HG02623 (cell line): ENCODE measurements at regions not wholly inside any gene's neighbourhood (a gene's known extent, or its start where the extent isn't known, plus 50 kb on each side); places are given as distances from the start of the nearest gene placed in this dataset.
"Not testable (repeated sequence)": the region's sequence is repeated elsewhere in the genome, so short reads cannot be mapped to it uniquely, and the experiment has no call there.

Source experiments
- ATAC-seq: cut with Tn5 transposase; IDR thresholded peaks from one replicate; pipeline ENCODE4 v1.9.1; 2021; ENCODE audit warnings: moderate library complexity; ENCODE audit not compliant: unreplicated experiment

DNA sequence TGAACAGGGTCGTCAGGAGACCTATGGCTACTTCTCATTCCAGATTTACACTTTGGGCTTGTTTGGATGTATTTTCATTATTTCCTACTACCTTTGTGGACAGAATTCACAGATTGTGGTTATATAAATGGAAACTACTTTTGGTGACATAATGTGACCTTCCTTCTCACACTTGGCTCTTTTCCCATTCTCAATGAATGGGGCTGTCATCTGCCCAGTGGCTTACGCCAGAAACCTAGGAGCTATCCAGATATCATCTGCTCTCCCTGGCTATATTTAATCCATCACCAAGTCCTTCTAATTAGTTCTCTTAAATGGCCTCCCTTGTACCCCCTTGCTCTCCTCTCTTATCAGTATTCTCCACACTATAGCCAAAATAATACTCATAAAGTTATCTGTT lies 1606.8 kb downstream of the KHDRBS2 start:
- no peak for ATAC-seq

DNA sequence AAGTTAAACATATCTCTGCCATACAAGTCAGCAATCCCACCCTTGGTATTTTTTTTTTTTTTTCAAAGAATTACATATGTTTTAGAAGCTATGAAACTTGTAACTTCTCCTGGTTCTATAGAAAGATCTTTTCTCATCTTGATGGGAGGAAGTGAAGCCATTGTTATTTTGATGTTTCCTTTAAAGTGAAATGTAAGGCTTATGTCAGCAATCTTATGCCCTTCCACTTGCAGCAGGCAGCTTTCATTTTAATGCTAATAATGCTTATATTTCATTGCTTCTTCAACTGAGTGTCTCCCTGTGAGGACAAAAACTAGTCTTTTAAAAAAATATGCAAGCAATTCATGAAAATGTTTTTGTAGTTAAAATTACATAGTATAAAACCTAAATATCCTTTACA lies 1614.7 kb downstream of the KHDRBS2 start:
- ATAC-seq: no peak

DNA sequence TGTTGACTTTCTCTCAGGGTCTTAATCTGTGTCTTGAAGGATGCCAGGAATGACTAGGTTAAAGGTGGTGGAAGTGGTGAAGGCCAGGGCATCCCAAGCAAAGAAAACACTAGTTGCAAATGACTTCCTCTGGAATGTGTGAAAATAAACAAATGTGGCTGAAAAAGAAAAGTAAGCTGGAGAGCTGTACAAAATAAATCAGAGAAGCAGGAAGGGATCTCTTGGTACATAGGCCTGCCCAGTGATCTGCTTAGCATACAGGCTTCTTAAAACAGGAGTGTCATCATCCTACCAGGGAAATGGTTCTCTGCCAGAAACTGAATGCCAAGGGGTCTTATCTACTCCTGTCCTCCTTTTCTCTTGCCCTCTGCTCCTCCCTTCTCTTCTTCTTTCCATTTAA lies 1616.0 kb downstream of the KHDRBS2 start:
- ATAC-seq: no peak

DNA sequence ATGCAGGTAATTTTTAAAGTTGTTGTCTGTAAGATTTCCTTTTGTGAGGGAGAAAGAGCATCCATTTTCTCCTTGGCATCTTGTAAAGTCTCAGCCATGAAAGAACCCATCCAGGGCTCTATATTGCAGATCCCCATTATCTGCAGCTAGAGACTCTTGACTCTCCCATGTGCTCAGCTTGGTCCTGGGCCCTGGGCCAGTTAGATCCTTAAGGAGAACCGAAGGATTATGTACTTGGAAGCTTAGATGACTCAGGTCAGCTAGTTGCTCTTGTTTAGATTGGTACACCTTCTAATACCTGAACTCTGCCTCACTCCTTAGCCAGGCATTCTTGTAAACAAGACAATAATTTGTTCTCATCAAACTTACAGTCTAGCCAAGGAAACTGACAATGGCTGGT lies 1617.6 kb downstream of the KHDRBS2 start:
- ATAC-seq: no peak

DNA sequence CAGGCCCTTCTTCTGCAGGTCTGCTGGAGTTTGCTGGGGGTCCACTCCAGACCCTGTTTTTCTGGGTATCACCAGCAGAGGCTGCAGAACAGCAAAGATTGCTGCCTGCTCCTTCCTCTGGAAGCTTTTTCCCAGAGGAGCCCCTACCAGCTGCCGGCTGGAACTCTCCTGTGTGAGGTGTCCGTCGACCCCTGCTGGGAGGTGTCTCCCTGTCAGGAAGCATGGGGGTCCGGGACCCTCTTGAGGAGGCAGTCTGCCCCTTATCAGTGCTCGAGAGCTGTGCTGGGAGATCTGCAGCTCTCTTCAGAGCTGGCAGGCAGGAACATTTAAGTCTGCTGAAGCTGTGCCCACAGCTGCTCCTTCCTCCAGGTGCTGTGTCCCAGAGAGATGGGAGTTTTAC lies 1622.8 kb downstream of the KHDRBS2 start:
- ATAC-seq: not testable (repeated sequence)

DNA sequence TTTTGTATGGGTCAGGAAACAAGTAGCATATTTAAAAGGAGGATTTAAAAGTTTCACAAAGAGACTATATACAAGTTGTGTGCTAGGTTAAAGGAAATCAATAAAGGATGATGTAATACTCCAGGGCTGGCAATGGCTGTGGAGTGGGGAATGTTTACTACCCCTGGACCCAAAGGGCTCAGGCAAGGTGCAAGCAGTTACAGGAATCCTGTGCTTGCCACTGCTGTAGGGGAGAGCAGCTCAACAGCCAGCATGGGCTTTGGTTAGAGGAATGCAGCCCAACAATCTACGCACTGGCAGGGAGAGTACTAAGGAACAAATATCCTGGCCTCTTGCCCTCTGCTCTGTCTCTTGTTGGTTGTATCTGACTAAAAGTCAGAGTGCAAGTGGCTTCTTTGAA lies 1642.2 kb downstream of the KHDRBS2 start:
- no peak for ATAC-seq

DNA sequence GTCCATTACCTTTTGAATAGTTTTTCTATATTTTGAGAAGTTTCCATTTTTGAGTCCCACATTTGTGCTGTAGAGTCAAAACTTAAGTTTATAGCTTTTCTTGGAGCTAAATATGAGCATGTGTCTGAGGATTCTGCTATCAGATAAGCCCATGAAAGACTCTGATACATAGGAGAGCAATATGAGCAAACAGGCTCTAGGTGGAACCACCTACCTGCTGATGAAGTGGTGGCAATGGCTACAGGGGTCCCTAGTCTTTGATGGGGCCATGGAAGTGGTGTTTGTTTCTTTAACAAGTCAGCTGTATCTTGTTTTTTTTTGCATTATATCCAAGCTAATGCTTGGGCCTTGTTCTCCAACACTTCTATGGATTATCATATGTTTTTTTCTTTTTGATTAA lies 1646.8 kb downstream of the KHDRBS2 start:
- ATAC-seq: not testable (repeated sequence)
